ENCODE measurements at regions not wholly inside any gene's neighbourhood (a gene's known extent, or its start where the extent isn't known, plus 50 kb on each side); places are given as distances from the start of the nearest gene placed in this dataset.

GRCh38 chr5:32514806-32515205 is 70.3 kb upstream of the ZFR start:
- H3K4me3 ChIP-seq (replicated peaks in 1 of 3): no peak overlapping the region
- intact Hi-C loops (cut with DNase I): no loop called here
- 66 to 67% methylated on average over 3 of the region's 3 CpGs for WGBS, 2 donors
- H3K9me3 ChIP-seq: no peaks in the 10 kb centered on the region
- no peak for DNase-seq
- no peaks in the 10 kb centered on the region for H3K4me1 ChIP-seq
- no peak overlapping the region for H3K27ac ChIP-seq
- H3K27me3 ChIP-seq: no peaks in the 10 kb centered on the region
- no peaks in the 10 kb centered on the region for H3K36me3 ChIP-seq
- TF ChIP-seq CTCF (IDR thresholded peaks at IDR 0.05): no peak
- TF ChIP-seq POLR2A (IDR thresholded peaks at IDR 0.05): no peak

- WGBS, 2 donors: 77 to 90% methylated on average over 2 of the region's 2 CpGs
- no peak overlapping the region for H3K4me3 ChIP-seq (replicated peaks in 1 of 3)
- no peak overlapping the region for H3K27ac ChIP-seq
- H3K27me3 ChIP-seq: no peaks in the 10 kb centered on the region
- TF ChIP-seq POLR2A (IDR thresholded peaks at IDR 0.05) (no peak), CTCF (IDR thresholded peaks at IDR 0.05) (no peak)
- intact Hi-C loops (cut with DNase I): no loop called here
- no peaks in the 10 kb centered on the region for H3K36me3 ChIP-seq
- H3K9me3 ChIP-seq: no peaks in the 10 kb centered on the region
- no peak for DNase-seq
- H3K4me1 ChIP-seq: no peaks in the 10 kb centered on the region
Measured at GRCh38 chr5:32512926-32513325, 68.4 kb upstream of the ZFR start.

GRCh38 chr5:32511776-32512374 is 67.3 kb upstream of the ZFR start:
- 80 to 81% methylated on average over 4 to 9 of the region's 9 CpGs for WGBS, 2 donors
- intact Hi-C loops (cut with DNase I): no loop called here
- Histone ChIP-seq H3K27ac (no peak overlapping the region), H3K9me3 (no peaks in the 10 kb centered on the region), H3K36me3 (no peaks in the 10 kb centered on the region), H3K27me3 (no peaks in the 10 kb centered on the region), H3K4me3 (replicated peaks in 1 of 3) (no peak overlapping the region), H3K4me1 (no peaks in the 10 kb centered on the region)
- no peak for DNase-seq
- TF ChIP-seq POLR2A (IDR thresholded peaks at IDR 0.05): no peak
- no peak for TF ChIP-seq CTCF (IDR thresholded peaks at IDR 0.05)

- no peaks in the 10 kb centered on the region for H3K36me3 ChIP-seq
- TF ChIP-seq POLR2A (IDR thresholded peaks at IDR 0.05) (no peak), CTCF (IDR thresholded peaks at IDR 0.05) (no peak)
- no peak overlapping the region for H3K27ac ChIP-seq
- peaks cover 2% of the 10 kb centered on the region in 2 donors for H3K4me1 ChIP-seq
- DNase-seq: no peak
- H3K27me3 ChIP-seq: no peaks in the 10 kb centered on the region
- 0% methylated on average over 1 of the region's 1 CpG for WGBS, 2 donors
- intact Hi-C loops (cut with DNase I): no loop called here
- H3K9me3 ChIP-seq: no peaks in the 10 kb centered on the region
- no peak overlapping the region for H3K4me3 ChIP-seq (replicated peaks in 1 of 3)
Measured at GRCh38 chr5:32510860-32511259, 66.3 kb upstream of the ZFR start.

- H3K4me1 ChIP-seq: peaks cover 13 to 15% of the 10 kb centered on the region in 2 donors
- no peaks in the 10 kb centered on the region for H3K36me3 ChIP-seq
- H3K4me3 ChIP-seq (replicated peaks in 1 of 3): no peak overlapping the region
- no peak for TF ChIP-seq POLR2A (IDR thresholded peaks at IDR 0.05)
- TF ChIP-seq CTCF (IDR thresholded peaks at IDR 0.05): no peak
- no peaks in the 10 kb centered on the region for H3K9me3 ChIP-seq
- no peaks in the 10 kb centered on the region for H3K27me3 ChIP-seq
- no peak for DNase-seq
- WGBS, 2 donors: 83 to 90% methylated on average over 8 of the region's 8 CpGs
- no peak overlapping the region for H3K27ac ChIP-seq
- intact Hi-C loops (cut with DNase I): no loop called here
Measured at GRCh38 chr5:32508806-32509805, 64.6 kb upstream of the ZFR start.
